ENCODE measurements at regions not wholly inside any gene's neighbourhood (a gene's known extent, or its start where the extent isn't known, plus 50 kb on each side); places are given as distances from the start of the nearest gene placed in this dataset.

GRCh38 chr7:93750986-93751385 lies 139.6 kb downstream of the TFPI2 start:
- Histone ChIP-seq H3K4me2 (ENCODE audit: low read length) (no peak overlapping the region), H3K79me2 (ENCODE audit: insufficient read depth, low read length) (no peaks in the 10 kb centered on the region), H3K4me3 (ENCODE audit: low read depth, low read length, poor library complexity, severe bottlenecking) (no peak overlapping the region), H3K9me2 (ENCODE audit: low read depth, low read length) (no peaks in the 10 kb centered on the region; the same call in 1 of the 2 replicates), H2AFZ (ENCODE audit: low read length) (no peak overlapping the region), H3F3A (ENCODE audit: insufficient read depth, low read length) (no peaks in the 10 kb centered on the region), H3K36me3 (ENCODE audit: insufficient read depth, low read length) (no peaks in the 10 kb centered on the region), H3K27me3 (ENCODE audit: insufficient read depth, low read length) (no peaks in the 10 kb centered on the region), H3K9me3 (ENCODE audit: low read length) (0 out of 2 replicates have a peak, but pooled peaks cover 2% of the 10 kb centered on the region), H3K4me1 (ENCODE audit: insufficient read depth, low read length, severe bottlenecking) (no peaks in the 10 kb centered on the region), H3K9ac (ENCODE audit: low read length) (no peak overlapping the region), H3K27ac (ENCODE audit: low read depth, low read length, poor library complexity, severe bottlenecking) (no peak overlapping the region), H4K20me1 (ENCODE audit: insufficient read depth, low read length) (no peaks in the 10 kb centered on the region)
- TF ChIP-seq CTCF (IDR thresholded peaks at IDR 0.05; ENCODE audit: low read length) (no peak), EZH2 (IDR thresholded peaks at IDR 0.05; ENCODE audit: borderline replicate concordance, low read length) (no peak)

- Histone ChIP-seq H3F3A (ENCODE audit: insufficient read depth, low read length) (no peaks in the 10 kb centered on the region), H3K9me2 (ENCODE audit: low read depth, low read length) (no peaks in the 10 kb centered on the region; the same call in 1 of the 2 replicates), H3K4me1 (ENCODE audit: insufficient read depth, low read length, severe bottlenecking) (no peaks in the 10 kb centered on the region), H3K9ac (ENCODE audit: low read length) (no peak overlapping the region), H3K27me3 (ENCODE audit: insufficient read depth, low read length) (no peaks in the 10 kb centered on the region), H3K36me3 (ENCODE audit: insufficient read depth, low read length) (no peaks in the 10 kb centered on the region), H3K27ac (ENCODE audit: low read depth, low read length, poor library complexity, severe bottlenecking) (no peak overlapping the region), H4K20me1 (ENCODE audit: insufficient read depth, low read length) (no peaks in the 10 kb centered on the region), H3K4me2 (ENCODE audit: low read length) (no peak overlapping the region), H3K4me3 (ENCODE audit: low read depth, low read length, poor library complexity, severe bottlenecking) (no peak overlapping the region), H3K9me3 (ENCODE audit: low read length) (0 out of 2 replicates have a peak, but pooled peaks cover 2% of the 10 kb centered on the region), H3K79me2 (ENCODE audit: insufficient read depth, low read length) (no peaks in the 10 kb centered on the region), H2AFZ (ENCODE audit: low read length) (no peak overlapping the region)
- TF ChIP-seq CTCF (IDR thresholded peaks at IDR 0.05; ENCODE audit: low read length) (no peak), EZH2 (IDR thresholded peaks at IDR 0.05; ENCODE audit: borderline replicate concordance, low read length) (no peak)
Observed at GRCh38 chr7:93747019-93747418, 143.5 kb downstream of the TFPI2 start.

- Histone ChIP-seq H3K27me3 (ENCODE audit: insufficient read depth, low read length) (no peaks in the 10 kb centered on the region), H3K79me2 (ENCODE audit: insufficient read depth, low read length) (no peaks in the 10 kb centered on the region), H3K4me2 (ENCODE audit: low read length) (no peak overlapping the region), H3K4me1 (ENCODE audit: insufficient read depth, low read length, severe bottlenecking) (no peaks in the 10 kb centered on the region), H2AFZ (ENCODE audit: low read length) (no peak overlapping the region), H4K20me1 (ENCODE audit: insufficient read depth, low read length) (no peaks in the 10 kb centered on the region), H3K9ac (ENCODE audit: low read length) (no peak overlapping the region), H3K36me3 (ENCODE audit: insufficient read depth, low read length) (no peaks in the 10 kb centered on the region), H3K27ac (ENCODE audit: low read depth, low read length, poor library complexity, severe bottlenecking) (no peak overlapping the region), H3K9me3 (ENCODE audit: low read length) (no peaks in the 10 kb centered on the region), H3F3A (ENCODE audit: insufficient read depth, low read length) (no peaks in the 10 kb centered on the region), H3K9me2 (ENCODE audit: low read depth, low read length) (no peaks in the 10 kb centered on the region), H3K4me3 (ENCODE audit: low read depth, low read length, poor library complexity, severe bottlenecking) (no peak overlapping the region)
- TF ChIP-seq EZH2 (IDR thresholded peaks at IDR 0.05; ENCODE audit: borderline replicate concordance, low read length) (no peak), CTCF (IDR thresholded peaks at IDR 0.05; ENCODE audit: low read length) (no peak)
Observed at GRCh38 chr7:93739424-93739823, 151.1 kb downstream of the TFPI2 start.
